ENCODE measurements at regions not wholly inside any gene's neighbourhood (a gene's known extent, or its start where the extent isn't known, plus 50 kb on each side); places are given as distances from the start of the nearest gene placed in this dataset.

GRCh38 chr3:194998948-194999347 lies 272.0 kb downstream of the XXYLT1 start:
- TF ChIP-seq EZH2 (IDR thresholded peaks at IDR 0.05) (no peak), POLR2AphosphoS5 (IDR thresholded peaks at IDR 0.05; ENCODE audit: borderline replicate concordance, low read depth, low read length) (no peak)

All from SK-N-MC (cell line).